ENCODE measurements at regions not wholly inside any gene's neighbourhood (a gene's known extent, or its start where the extent isn't known, plus 50 kb on each side); places are given as distances from the start of the nearest gene placed in this dataset.

GRCh38 chr2:129810521-129810920, 168.9 kb upstream of the RAB6C start:
- H3K4me3 ChIP-seq: no peak overlapping the region
- TF ChIP-seq CTCF (IDR thresholded peaks at IDR 0.05): no peak
- no peaks in the 10 kb centered on the region for H3K27me3 ChIP-seq
- WGBS, 2 donors: 73 to 78% methylated on average over 3 of the region's 3 CpGs
- no peak overlapping the region for H3K27ac ChIP-seq
- FAIRE-seq (no peak), DNase-seq (no peak), ATAC-seq (no peak)
- intact Hi-C loops (cut with DNase I): no loop called here
- no peaks in the 10 kb centered on the region for H3K36me3 ChIP-seq
- H3K9me3 ChIP-seq: no peaks in the 10 kb centered on the region
- H3K4me1 ChIP-seq: no peaks in the 10 kb centered on the region

DNA sequence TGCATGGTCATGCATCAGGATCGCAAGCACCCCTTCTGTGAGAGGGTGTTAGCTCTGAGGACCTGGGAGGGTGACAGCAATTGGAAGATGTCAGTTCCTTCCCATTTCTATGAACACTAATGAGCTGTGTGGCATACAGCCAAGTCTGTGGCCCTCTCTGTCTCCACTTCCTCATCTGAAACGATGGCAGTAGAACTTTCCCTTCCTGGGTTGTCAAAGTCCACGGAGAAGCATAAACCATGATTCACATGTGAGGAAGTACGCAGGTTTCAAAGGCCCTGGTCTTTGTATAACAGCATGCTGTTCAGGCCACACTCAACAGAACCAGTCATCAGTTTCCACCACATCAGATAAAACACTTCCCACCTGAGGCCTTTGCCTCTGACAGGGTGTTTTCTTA, 167.4 kb upstream of the RAB6C start:
- Histone ChIP-seq H3K4me3 (no peak overlapping the region), H3K36me3 (no peaks in the 10 kb centered on the region), H3K9me3 (no peaks in the 10 kb centered on the region), H3K27me3 (no peaks in the 10 kb centered on the region), H3K4me1 (no peaks in the 10 kb centered on the region), H3K27ac (no peak overlapping the region)
- intact Hi-C loops (cut with DNase I): no loop called here
- ATAC-seq (peak in 3 of 4 donors; percentile 62 to 85 (median 82)), FAIRE-seq (no peak), DNase-seq (peak in 1 of 6 donors; percentile 58)
- 68 to 72% methylated on average over 4 of the region's 4 CpGs for WGBS, 2 donors
- no peak for TF ChIP-seq CTCF (IDR thresholded peaks at IDR 0.05)

GRCh38 chr2:129812654-129813053, 166.8 kb upstream of the RAB6C start:
- DNase-seq (no peak), FAIRE-seq (no peak), ATAC-seq (no peak)
- no peaks in the 10 kb centered on the region for H3K36me3 ChIP-seq
- intact Hi-C loops (cut with DNase I): no loop called here
- no peak overlapping the region for H3K4me3 ChIP-seq
- no peaks in the 10 kb centered on the region for H3K27me3 ChIP-seq
- WGBS, 2 donors: 85 to 90% methylated on average over 3 of the region's 3 CpGs
- no peak for TF ChIP-seq CTCF (IDR thresholded peaks at IDR 0.05)
- no peaks in the 10 kb centered on the region for H3K9me3 ChIP-seq
- H3K4me1 ChIP-seq: no peaks in the 10 kb centered on the region
- H3K27ac ChIP-seq: no peak overlapping the region

DNA sequence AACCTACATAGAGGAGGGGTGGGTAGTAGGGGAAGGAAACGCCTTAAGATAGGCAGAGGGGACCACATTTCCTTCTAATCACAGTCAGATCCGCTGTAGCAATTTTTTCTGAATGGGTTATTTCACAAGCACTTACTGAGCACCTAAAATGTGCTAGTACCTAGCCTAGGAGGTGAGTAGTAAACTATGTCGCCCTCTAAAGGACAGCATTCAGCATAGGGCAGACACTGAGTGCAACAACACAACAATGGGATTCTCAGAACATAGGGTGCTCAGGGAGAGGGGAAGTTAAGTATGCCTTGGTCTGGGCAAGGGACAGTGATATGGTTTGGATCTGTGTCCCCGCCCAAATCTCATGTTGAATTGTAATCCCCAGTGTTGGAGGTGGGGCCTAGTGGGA, 166.1 kb upstream of the RAB6C start:
- Histone ChIP-seq H3K9me3 (no peaks in the 10 kb centered on the region), H3K4me1 (no peaks in the 10 kb centered on the region), H3K27ac (no peak overlapping the region), H3K4me3 (no peak overlapping the region), H3K27me3 (no peaks in the 10 kb centered on the region), H3K36me3 (no peaks in the 10 kb centered on the region)
- TF ChIP-seq CTCF (IDR thresholded peaks at IDR 0.05): no peak
- no peak for FAIRE-seq
- intact Hi-C loops (cut with DNase I): no loop called here
- 68 to 81% methylated on average over 4 of the region's 4 CpGs for WGBS, 2 donors
- no peak for DNase-seq
- ATAC-seq: no peak

DNA sequence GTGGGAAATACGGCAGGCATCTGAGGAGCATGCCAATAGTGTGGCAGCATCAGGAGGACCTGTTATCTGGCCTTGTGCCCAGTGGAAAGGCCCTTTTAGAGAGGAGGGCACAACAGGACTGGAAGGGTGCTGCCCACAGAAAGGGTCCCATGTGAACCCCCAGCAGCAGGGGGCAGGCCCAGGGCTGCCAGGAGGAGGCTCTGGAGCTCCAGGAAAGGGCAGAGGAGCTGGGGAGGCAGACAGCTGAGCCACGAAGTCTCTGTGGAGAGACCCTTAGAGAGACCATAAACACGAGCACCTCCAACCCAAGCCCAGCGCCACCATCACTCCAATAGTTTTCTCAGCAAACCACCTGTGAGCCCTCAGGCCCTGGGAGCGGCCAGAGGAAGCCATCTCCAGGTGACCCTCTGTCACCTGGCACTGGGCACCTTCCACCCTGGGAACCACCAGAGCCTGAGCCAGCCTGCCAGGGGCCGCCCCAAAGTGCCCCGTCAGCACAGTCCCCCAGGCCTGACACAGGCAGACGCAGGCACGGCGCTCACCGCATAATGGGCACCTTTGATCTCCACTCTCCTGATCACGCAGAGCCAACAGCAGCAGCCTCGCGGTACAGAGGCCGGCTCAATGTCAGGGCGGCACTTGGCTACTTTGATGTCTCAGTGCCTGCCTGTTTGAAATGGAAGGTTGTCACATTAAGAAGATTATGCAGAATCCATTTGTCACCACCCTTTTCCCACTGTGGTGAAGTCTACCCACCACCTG, 162.5 kb upstream of the RAB6C start:
- no peak for ATAC-seq
- no peak for FAIRE-seq
- Histone ChIP-seq H3K4me3 (no peak overlapping the region), H3K36me3 (no peaks in the 10 kb centered on the region), H3K27me3 (no peaks in the 10 kb centered on the region), H3K4me1 (no peaks in the 10 kb centered on the region), H3K9me3 (no peaks in the 10 kb centered on the region), H3K27ac (no peak overlapping the region)
- intact Hi-C loops (cut with DNase I): no loop called here
- no peak for DNase-seq
- no peak for TF ChIP-seq CTCF (IDR thresholded peaks at IDR 0.05)
- 71 to 79% methylated on average over 16 of the region's 16 CpGs for WGBS, 2 donors

All from pancreas (tissue), 10 donors.